GM23248 (cell line): ENCODE measurements at regions not wholly inside any gene's neighbourhood (a gene's known extent, or its start where the extent isn't known, plus 50 kb on each side); places are given as distances from the start of the nearest gene placed in this dataset.

Experiments used
- DNase-seq: peaks from one replicate; pipeline ENCODE4 v3.0.0-alpha.2; 2015
- H2AFZ ChIP-seq: fragments of 200-600 bp; sonication (generic); 2 replicates; pipeline ENCODE4 v1.6.1; 2016; ENCODE audit warnings: antibody characterized with exemption
- H3F3A ChIP-seq: fragments of 200-600 bp; sonication (generic); 2 replicates; pipeline ENCODE4 v1.6.1; 2016; ENCODE audit warnings: mild to moderate bottlenecking, antibody characterized with exemption, mixed run types; ENCODE audit not compliant: insufficient read depth
- H3K27ac ChIP-seq: fragments of 200-600 bp; sonication (generic); 2 replicates; pipeline ENCODE4 v1.5.1; 2016; ENCODE audit warnings: mild to moderate bottlenecking
- H3K27me3 ChIP-seq: fragments of 200-600 bp; sonication (generic); replicated peaks from 2 replicates; pipeline ENCODE4 v1.6.1; 2016; ENCODE audit warnings: mild to moderate bottlenecking; ENCODE audit not compliant: insufficient read depth
- H3K36me3 ChIP-seq: fragments of 200-600 bp; sonication (generic); 2 replicates; pipeline ENCODE4 v1.6.1; 2016; ENCODE audit warnings: low read depth, mild to moderate bottlenecking
- H3K4me1 ChIP-seq: fragments of 200-600 bp; sonication (generic); 2 replicates; pipeline ENCODE4 v1.6.1; 2016; ENCODE audit warnings: mild to moderate bottlenecking; ENCODE audit not compliant: insufficient read depth
- H3K4me2 ChIP-seq: fragments of 200-600 bp; sonication (generic); one replicate; pipeline ENCODE4 v1.6.1; 2016; ENCODE audit warnings: mild to moderate bottlenecking; ENCODE audit not compliant: unreplicated experiment
- H3K4me3 ChIP-seq: fragments of 200-600 bp; sonication (generic); 2 replicates; pipeline ENCODE4 v1.5.1; 2016; ENCODE audit warnings: mild to moderate bottlenecking
- H3K79me2 ChIP-seq: fragments of 200-600 bp; sonication (generic); 2 replicates; pipeline ENCODE4 v1.6.1; 2016; ENCODE audit warnings: mild to moderate bottlenecking; ENCODE audit not compliant: insufficient read depth
- H3K9ac ChIP-seq: fragments of 200-600 bp; sonication (generic); 2 replicates; pipeline ENCODE4 v1.6.1; 2016; ENCODE audit warnings: mild to moderate bottlenecking
- H3K9me2 ChIP-seq: fragments of 200-600 bp; sonication (generic); 2 replicates; pipeline ENCODE4 v1.6.1; 2016; ENCODE audit warnings: mixed run types, mild to moderate bottlenecking, moderate library complexity; ENCODE audit not compliant: insufficient read depth
- H3K9me3 ChIP-seq: fragments of 200-600 bp; sonication (generic); one replicate; pipeline ENCODE4 v1.6.1; 2017; ENCODE audit warnings: low read depth
- H4K20me1 ChIP-seq: fragments of 200-600 bp; sonication (generic); 2 replicates; pipeline ENCODE4 v1.6.0; 2016; ENCODE audit not compliant: insufficient read depth
- EZH2 ChIP-seq: fragments of 200-600 bp; sonication (generic); IDR thresholded peaks from 2 replicates; pipeline ENCODE4 v1.6.1; 2018; ENCODE audit warnings: antibody characterized with exemption, mild to moderate bottlenecking; ENCODE audit not compliant: insufficient read depth, poor library complexity, severe bottlenecking
- EZH2phosphoT487 ChIP-seq: fragments of 200-600 bp; sonication (generic); IDR thresholded peaks from 2 replicates; pipeline ENCODE4 v1.6.1; 2018; ENCODE audit warnings: antibody characterized with exemption, moderate library complexity, mild to moderate bottlenecking, low read depth; ENCODE audit not compliant: insufficient read depth
- WGBS, 2 experiments: methylation state at CpG; one replicate each; pipeline ENCODE4 v1.1.6; 2015 to 2017; ENCODE audit warnings: low lambda C conversion rate in 2 of 2, low coverage in 1 of 2; ENCODE audit errors: missing lambda C conversion rate in 2 of 2; 5-methylcytosine and 5-hydroxymethylcytosine counted together
- in situ Hi-C: fragments of 300-500 bp; cut with MboI; formaldehyde crosslinking; loops from 2 replicates; pipeline ENCODE4 v1.15.0; 2020

DNA sequence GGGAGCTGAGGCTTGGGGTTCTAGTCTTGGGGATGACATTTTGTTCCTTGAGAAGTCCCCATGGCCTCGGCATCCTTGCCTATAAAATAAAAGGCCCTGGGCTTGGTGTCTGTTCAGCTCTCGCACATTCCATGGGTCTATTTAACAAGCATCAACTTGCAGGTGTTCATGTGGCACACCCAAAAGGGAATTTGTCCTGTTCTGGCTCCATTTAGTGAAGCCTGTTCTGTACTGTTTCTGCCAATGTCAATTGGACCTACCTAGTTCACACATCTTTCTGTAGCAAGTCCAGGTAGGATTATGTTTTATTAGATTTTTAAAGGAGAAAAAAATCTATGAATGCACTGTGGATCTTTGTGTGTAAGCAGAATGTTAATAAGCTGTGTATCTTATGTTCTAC lies 262.0 kb downstream of the HIVEP2 start:
- DNase-seq: no peak
- H2AFZ ChIP-seq: no peak overlapping the region

DNA sequence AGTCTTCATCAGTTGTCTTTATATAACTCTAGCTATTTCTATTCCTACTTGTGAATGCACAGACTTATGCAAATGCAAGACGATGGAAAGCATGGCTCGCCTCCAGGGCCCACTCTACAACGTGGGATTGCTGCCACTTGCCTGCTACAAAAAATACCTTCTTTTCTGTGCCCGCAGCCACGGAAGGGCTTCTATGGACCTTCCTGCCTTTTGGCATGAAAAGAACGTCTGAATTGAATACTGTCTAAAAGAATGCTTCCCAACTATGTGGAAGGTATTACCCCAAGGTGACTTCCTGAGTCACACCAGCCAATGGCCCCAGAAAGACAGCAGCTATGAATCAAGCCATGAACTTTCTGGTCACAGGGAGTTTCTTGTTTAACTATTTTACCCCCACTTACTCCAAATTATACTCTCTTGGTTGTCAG lies 261.2 kb downstream of the HIVEP2 start:
- DNase-seq: no peak
- Histone ChIP-seq H3K9me2 (no peaks in the 10 kb centered on the region), H3K9me3 (no peaks in the 10 kb centered on the region), H3K4me3 (no peak overlapping the region), H3K27me3 (no peaks in the 10 kb centered on the region), H4K20me1 (no peaks in the 10 kb centered on the region), H3K4me2 (no peak overlapping the region), H2AFZ (no peak overlapping the region), H3K9ac (no peak overlapping the region), H3K27ac (no peak overlapping the region), H3K79me2 (no peaks in the 10 kb centered on the region), H3K36me3 (no peaks in the 10 kb centered on the region), H3K4me1 (peaks cover 32% of the 10 kb centered on the region), H3F3A (peaks cover 8% of the 10 kb centered on the region; the same call in 1 of the 2 replicates)
- TF ChIP-seq EZH2phosphoT487 (no peak), EZH2 (no peak)
- in situ Hi-C loops: loop anchor here (10.0 kb wide), 2 partner anchors 209 to 731 kb away; no protein-coding TSS in a partner anchor
- 78 to 82% methylated on average over 6 of the region's 6 CpGs for WGBS, 2 experiments

More for the DNA sequence above, 262.0 kb downstream of the HIVEP2 start:
- Histone ChIP-seq H3K27me3 (no peaks in the 10 kb centered on the region), H3K4me3 (no peak overlapping the region), H3K27ac (no peak overlapping the region), H3K79me2 (no peaks in the 10 kb centered on the region), H3F3A (peaks cover 8% of the 10 kb centered on the region; the same call in 1 of the 2 replicates), H3K9me3 (no peaks in the 10 kb centered on the region), H3K4me1 (peaks cover 32% of the 10 kb centered on the region), H3K9ac (no peak overlapping the region), H3K4me2 (no peak overlapping the region), H3K9me2 (no peaks in the 10 kb centered on the region), H4K20me1 (no peaks in the 10 kb centered on the region), H3K36me3 (no peaks in the 10 kb centered on the region)
- WGBS, 2 experiments: 54 to 60% methylated on average over 2 of the region's 2 CpGs
- TF ChIP-seq EZH2phosphoT487 (no peak), EZH2 (no peak)
- in situ Hi-C loops: loop anchor here (10.0 kb wide), 2 partner anchors 208 to 732 kb away; no protein-coding TSS in a partner anchor

DNA sequence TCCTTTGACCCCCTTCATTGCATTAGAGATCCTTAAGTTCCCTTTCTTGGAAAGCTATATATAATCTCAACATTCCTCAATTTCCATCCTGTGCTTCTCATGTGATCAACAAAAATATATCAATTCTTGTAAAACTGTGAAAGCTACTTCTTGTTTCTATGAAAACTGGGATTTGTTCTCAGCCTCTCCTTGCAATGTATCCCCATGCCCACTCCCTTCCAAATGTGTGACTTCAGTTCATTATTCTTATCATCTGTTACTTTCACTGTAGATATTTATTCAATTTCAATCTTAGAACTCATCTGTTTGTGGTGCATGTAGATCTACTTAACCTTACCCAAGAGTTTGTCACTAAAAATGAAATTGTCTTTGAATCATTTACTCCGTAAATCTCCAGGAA lies 260.6 kb downstream of the HIVEP2 start:
- in situ Hi-C loops: loop anchor here (10.0 kb wide), 2 partner anchors 210 to 730 kb away; no protein-coding TSS in a partner anchor
- TF ChIP-seq EZH2phosphoT487 (no peak), EZH2 (no peak)
- Histone ChIP-seq H3K9me2 (no peaks in the 10 kb centered on the region), H3K4me1 (peaks cover 32% of the 10 kb centered on the region), H2AFZ (no peak overlapping the region), H3K9me3 (no peaks in the 10 kb centered on the region), H3K4me2 (no peak overlapping the region), H3K9ac (no peak overlapping the region), H4K20me1 (no peaks in the 10 kb centered on the region), H3K27ac (no peak overlapping the region), H3K36me3 (no peaks in the 10 kb centered on the region), H3K4me3 (no peak overlapping the region), H3K79me2 (no peaks in the 10 kb centered on the region), H3K27me3 (no peaks in the 10 kb centered on the region), H3F3A (peaks cover 8% of the 10 kb centered on the region; the same call in 1 of the 2 replicates)
- 61 to 67% methylated on average over 1 of the region's 1 CpG for WGBS, 2 experiments
- DNase-seq: no peak

DNA sequence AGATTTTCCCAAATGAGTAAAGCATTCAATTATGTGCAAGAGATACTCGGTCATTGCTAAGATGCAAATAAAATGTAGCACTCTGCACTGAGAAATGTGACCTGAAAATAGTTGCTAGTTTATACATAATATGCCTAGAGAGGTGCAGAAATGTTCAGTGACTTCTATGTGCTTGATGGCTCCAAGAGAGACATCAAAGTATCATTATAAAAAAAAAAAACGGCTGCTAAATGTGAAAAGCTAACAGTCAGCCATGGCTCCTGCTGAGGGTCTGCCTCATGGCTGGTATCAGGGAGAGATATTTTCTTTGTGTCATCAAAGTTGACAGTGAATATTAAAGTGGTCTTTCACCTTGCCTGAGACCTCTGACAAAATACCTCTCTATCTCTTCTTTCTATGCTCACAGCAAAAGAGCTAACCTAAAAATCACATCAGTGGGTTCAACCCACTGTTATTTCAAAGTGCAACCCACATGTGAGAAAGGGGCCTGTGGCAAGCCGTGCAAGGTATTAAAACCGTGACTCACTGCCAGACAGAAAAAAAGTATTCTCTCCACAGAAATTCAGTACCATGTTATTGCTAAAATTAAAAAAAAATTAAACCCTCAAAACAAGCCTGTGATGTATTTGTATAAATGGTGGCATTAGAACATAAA lies 259.0 kb downstream of the HIVEP2 start:
- H4K20me1 ChIP-seq: no peaks in the 10 kb centered on the region
- no peak overlapping the region for H3K9ac ChIP-seq
- H3K9me3 ChIP-seq: no peaks in the 10 kb centered on the region
- no peak overlapping the region for H3K4me2 ChIP-seq
- no peaks in the 10 kb centered on the region for H3K36me3 ChIP-seq
- no peaks in the 10 kb centered on the region for H3K9me2 ChIP-seq
- WGBS, 2 experiments: 46 to 52% methylated on average over 4 of the region's 4 CpGs
- H3K27me3 ChIP-seq: no peaks in the 10 kb centered on the region
- H3K79me2 ChIP-seq: no peaks in the 10 kb centered on the region
- H3K4me1 ChIP-seq: peaks cover 20% of the 10 kb centered on the region
- DNase-seq: peak; percentile 29
- H3F3A ChIP-seq: 0 out of 2 replicates have a peak, but pooled peaks cover 8% of the 10 kb centered on the region
- in situ Hi-C loops: loop anchor here (10.0 kb wide), 2 partner anchors 211 to 729 kb away; no protein-coding TSS in a partner anchor
- H3K4me3 ChIP-seq: no peak overlapping the region
- TF ChIP-seq EZH2 (no peak), EZH2phosphoT487 (no peak)
- H2AFZ ChIP-seq: no peak overlapping the region
- H3K27ac ChIP-seq: no peak overlapping the region
